ENCODE measurements at regions not wholly inside any gene's neighbourhood (a gene's known extent, or its start where the extent isn't known, plus 50 kb on each side); places are given as distances from the start of the nearest gene placed in this dataset.

DNA sequence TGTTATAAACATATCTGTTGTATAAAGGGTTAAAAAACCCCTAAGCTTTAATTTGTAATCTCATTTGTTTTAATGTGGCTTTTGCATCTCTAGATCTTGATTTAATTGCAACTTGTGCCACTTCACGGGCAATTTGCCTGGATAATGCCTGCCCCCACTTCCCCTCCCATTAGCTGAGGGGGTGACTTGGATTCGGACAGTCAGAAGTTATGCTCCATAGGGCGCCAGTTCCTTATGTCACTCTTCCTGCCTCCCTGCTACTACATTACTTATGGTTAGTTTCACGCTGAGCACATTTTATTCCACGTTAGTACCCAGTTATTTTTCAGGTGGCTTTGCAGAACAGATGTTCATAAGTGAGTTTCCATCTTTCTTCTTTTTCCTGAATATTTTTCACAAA is 1015.2 kb upstream of the PHF14 start:
- ATAC-seq: no peak
- H3K9me3 Mint-ChIP-seq: peaks cover 22% of the 10 kb centered on the region
- no peak overlapping the region for H3K27ac Mint-ChIP-seq
- no peak for DNase-seq (ENCODE audit: low spot score)
- ChIA-PET CTCF (no interaction called here), POLR2A (no interaction called here)
- peaks cover 30% of the 10 kb centered on the region for H3K4me1 Mint-ChIP-seq
- peaks cover 8% of the 10 kb centered on the region for H3K36me3 Mint-ChIP-seq
- TF ChIP-seq SMAD4 (CRISPR knock-in tag; IDR thresholded peaks at IDR 0.05) (no peak), GABPB1 (CRISPR knock-in tag; IDR thresholded peaks at IDR 0.05) (no peak), ZBTB21 (CRISPR knock-in tag; IDR thresholded peaks at IDR 0.05; ENCODE audit: borderline replicate concordance) (no peak), MYBL2 (CRISPR knock-in tag; IDR thresholded peaks at IDR 0.05) (no peak), ZNF263 (CRISPR knock-in tag; IDR thresholded peaks at IDR 0.05; ENCODE audit: low read depth) (no peak), OVOL2 (CRISPR knock-in tag; IDR thresholded peaks at IDR 0.05; ENCODE audit: borderline replicate concordance) (no peak), JUN (CRISPR knock-in tag; IDR thresholded peaks at IDR 0.05) (no peak), ZNF317 (CRISPR knock-in tag; IDR thresholded peaks at IDR 0.05; ENCODE audit: borderline replicate concordance, low read depth) (no peak), ZNF121 (CRISPR knock-in tag; IDR thresholded peaks at IDR 0.05) (no peak), ZNF416 (CRISPR knock-in tag; IDR thresholded peaks at IDR 0.05) (no peak), NR3C1 (CRISPR knock-in tag; conservative IDR thresholded peaks at IDR 0.05; ENCODE audit: low read depth) (no peak), ZNF232 (CRISPR knock-in tag; IDR thresholded peaks at IDR 0.05) (no peak), IRF2 (CRISPR knock-in tag; IDR thresholded peaks at IDR 0.05; ENCODE audit: borderline replicate concordance, low read depth) (no peak)
- TF ChIP-seq, protein P1, sequence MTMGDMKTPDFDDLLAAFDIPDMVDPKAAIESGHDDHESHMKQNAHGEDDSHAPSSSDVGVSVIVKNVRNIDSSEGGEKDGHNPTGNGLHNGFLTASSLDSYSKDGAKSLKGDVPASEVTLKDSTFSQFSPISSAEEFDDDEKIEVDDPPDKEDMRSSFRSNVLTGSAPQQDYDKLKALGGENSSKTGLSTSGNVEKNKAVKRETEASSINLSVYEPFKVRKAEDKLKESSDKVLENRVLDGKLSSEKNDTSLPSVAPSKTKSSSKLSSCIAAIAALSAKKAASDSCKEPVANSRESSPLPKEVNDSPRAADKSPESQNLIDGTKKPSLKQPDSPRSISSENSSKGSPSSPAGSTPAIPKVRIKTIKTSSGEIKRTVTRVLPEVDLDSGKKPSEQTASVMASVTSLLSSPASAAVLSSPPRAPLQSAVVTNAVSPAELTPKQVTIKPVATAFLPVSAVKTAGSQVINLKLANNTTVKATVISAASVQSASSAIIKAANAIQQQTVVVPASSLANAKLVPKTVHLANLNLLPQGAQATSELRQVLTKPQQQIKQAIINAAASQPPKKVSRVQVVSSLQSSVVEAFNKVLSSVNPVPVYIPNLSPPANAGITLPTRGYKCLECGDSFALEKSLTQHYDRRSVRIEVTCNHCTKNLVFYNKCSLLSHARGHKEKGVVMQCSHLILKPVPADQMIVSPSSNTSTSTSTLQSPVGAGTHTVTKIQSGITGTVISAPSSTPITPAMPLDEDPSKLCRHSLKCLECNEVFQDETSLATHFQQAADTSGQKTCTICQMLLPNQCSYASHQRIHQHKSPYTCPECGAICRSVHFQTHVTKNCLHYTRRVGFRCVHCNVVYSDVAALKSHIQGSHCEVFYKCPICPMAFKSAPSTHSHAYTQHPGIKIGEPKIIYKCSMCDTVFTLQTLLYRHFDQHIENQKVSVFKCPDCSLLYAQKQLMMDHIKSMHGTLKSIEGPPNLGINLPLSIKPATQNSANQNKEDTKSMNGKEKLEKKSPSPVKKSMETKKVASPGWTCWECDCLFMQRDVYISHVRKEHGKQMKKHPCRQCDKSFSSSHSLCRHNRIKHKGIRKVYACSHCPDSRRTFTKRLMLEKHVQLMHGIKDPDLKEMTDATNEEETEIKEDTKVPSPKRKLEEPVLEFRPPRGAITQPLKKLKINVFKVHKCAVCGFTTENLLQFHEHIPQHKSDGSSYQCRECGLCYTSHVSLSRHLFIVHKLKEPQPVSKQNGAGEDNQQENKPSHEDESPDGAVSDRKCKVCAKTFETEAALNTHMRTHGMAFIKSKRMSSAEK (CRISPR knock-in tag; IDR thresholded peaks at IDR 0.05; ENCODE audit: borderline replicate concordance): no peak
- TF ChIP-seq, protein P2, sequence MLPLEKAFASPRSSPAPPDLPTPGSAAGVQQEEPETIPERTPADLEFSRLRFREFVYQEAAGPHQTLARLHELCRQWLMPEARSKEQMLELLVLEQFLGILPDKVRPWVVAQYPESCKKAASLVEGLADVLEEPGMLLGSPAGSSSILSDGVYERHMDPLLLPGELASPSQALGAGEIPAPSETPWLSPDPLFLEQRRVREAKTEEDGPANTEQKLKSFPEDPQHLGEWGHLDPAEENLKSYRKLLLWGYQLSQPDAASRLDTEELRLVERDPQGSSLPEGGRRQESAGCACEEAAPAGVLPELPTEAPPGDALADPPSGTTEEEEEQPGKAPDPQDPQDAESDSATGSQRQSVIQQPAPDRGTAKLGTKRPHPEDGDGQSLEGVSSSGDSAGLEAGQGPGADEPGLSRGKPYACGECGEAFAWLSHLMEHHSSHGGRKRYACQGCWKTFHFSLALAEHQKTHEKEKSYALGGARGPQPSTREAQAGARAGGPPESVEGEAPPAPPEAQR (CRISPR knock-in tag; IDR thresholded peaks at IDR 0.05): no peak
- TF ChIP-seq, protein P3, sequence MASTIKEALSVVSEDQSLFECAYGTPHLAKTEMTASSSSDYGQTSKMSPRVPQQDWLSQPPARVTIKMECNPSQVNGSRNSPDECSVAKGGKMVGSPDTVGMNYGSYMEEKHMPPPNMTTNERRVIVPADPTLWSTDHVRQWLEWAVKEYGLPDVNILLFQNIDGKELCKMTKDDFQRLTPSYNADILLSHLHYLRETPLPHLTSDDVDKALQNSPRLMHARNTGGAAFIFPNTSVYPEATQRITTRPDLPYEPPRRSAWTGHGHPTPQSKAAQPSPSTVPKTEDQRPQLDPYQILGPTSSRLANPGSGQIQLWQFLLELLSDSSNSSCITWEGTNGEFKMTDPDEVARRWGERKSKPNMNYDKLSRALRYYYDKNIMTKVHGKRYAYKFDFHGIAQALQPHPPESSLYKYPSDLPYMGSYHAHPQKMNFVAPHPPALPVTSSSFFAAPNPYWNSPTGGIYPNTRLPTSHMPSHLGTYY (CRISPR knock-in tag; IDR thresholded peaks at IDR 0.05): no peak
- TF ChIP-seq, protein P4, sequence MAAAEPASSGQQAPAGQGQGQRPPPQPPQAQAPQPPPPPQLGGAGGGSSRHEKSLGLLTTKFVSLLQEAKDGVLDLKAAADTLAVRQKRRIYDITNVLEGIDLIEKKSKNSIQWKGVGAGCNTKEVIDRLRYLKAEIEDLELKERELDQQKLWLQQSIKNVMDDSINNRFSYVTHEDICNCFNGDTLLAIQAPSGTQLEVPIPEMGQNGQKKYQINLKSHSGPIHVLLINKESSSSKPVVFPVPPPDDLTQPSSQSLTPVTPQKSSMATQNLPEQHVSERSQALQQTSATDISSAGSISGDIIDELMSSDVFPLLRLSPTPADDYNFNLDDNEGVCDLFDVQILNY (CRISPR knock-in tag; IDR thresholded peaks at IDR 0.05): no peak
- H3K4me3 Mint-ChIP-seq: no peak overlapping the region
- no peaks in the 10 kb centered on the region for H3K27me3 Mint-ChIP-seq (ENCODE audit: low read depth)

DNA sequence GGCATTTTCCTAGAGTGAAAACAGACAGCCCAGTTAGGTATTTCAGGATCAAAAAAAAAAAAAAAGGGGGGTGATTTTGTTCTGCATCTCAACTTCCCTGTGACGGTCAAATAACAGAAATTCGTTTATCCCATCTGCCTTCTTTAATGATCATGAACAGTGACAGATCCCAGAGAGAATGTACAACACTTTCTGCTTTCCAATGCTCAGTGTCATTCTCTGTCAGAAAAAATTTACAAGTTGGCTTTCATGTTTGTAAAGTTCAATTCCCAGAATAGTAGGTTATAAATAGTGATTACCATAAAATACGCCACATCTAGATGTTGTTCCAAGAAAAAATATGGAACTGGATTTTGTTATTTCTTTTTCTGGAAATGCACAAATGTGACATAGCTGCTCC is 1013.2 kb upstream of the PHF14 start:
- Mint-ChIP-seq H3K27me3 (ENCODE audit: low read depth) (no peaks in the 10 kb centered on the region), H3K27ac (no peak overlapping the region), H3K36me3 (no peaks in the 10 kb centered on the region), H3K4me3 (no peak overlapping the region), H3K4me1 (peaks cover 30% of the 10 kb centered on the region), H3K9me3 (0 out of 2 replicates have a peak, but pooled peaks cover 5% of the 10 kb centered on the region)
- ATAC-seq (no peak), DNase-seq (ENCODE audit: low spot score) (no peak)
- POLR2A ChIA-PET: no interaction called here
- CTCF ChIA-PET: no interaction called here
- no peak for TF ChIP-seq CREB1 (CRISPR knock-in tag; IDR thresholded peaks at IDR 0.05)
- TF ChIP-seq, protein P5, sequence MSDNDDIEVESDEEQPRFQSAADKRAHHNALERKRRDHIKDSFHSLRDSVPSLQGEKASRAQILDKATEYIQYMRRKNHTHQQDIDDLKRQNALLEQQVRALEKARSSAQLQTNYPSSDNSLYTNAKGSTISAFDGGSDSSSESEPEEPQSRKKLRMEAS (CRISPR knock-in tag; IDR thresholded peaks at IDR 0.05): no peak
- TF ChIP-seq, protein P3 (CRISPR knock-in tag; IDR thresholded peaks at IDR 0.05): no peak
- TF ChIP-seq, protein P6, sequence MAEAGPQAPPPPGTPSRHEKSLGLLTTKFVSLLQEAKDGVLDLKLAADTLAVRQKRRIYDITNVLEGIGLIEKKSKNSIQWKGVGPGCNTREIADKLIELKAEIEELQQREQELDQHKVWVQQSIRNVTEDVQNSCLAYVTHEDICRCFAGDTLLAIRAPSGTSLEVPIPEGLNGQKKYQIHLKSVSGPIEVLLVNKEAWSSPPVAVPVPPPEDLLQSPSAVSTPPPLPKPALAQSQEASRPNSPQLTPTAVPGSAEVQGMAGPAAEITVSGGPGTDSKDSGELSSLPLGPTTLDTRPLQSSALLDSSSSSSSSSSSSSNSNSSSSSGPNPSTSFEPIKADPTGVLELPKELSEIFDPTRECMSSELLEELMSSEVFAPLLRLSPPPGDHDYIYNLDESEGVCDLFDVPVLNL (CRISPR knock-in tag; IDR thresholded peaks at IDR 0.05; ENCODE audit: borderline replicate concordance, low read depth): no peak
- no peak for TF ChIP-seq KAT7 (CRISPR knock-in tag; IDR thresholded peaks at IDR 0.05; ENCODE audit: borderline replicate concordance)
- TF ChIP-seq ZNF219 (CRISPR knock-in tag; IDR thresholded peaks at IDR 0.05; ENCODE audit: borderline replicate concordance): no peak
- no peak for TF ChIP-seq NR2C2 (CRISPR knock-in tag; IDR thresholded peaks at IDR 0.05)
- TF ChIP-seq ESRRA (CRISPR knock-in tag; IDR thresholded peaks at IDR 0.05; ENCODE audit: borderline replicate concordance): no peak
- no peak for TF ChIP-seq FOXK1 (CRISPR knock-in tag; IDR thresholded peaks at IDR 0.05)

Data from WTC11 (cell line).